Stimulated activated CD8-positive, alpha-beta memory T cell treated with anti-CD3 and anti-CD28 coated beads, Interleukin-4, amount 100 ng/mL, for 24 hours (primary cell): ENCODE measurements at regions not wholly inside any gene's neighbourhood (a gene's known extent, or its start where the extent isn't known, plus 50 kb on each side); places are given as distances from the start of the nearest gene placed in this dataset.

Experiments used
- DNase-seq: peaks from one replicate; pipeline ENCODE4 v3.0.0-alpha.2; 2020; ENCODE audit warnings: low read depth

DNA sequence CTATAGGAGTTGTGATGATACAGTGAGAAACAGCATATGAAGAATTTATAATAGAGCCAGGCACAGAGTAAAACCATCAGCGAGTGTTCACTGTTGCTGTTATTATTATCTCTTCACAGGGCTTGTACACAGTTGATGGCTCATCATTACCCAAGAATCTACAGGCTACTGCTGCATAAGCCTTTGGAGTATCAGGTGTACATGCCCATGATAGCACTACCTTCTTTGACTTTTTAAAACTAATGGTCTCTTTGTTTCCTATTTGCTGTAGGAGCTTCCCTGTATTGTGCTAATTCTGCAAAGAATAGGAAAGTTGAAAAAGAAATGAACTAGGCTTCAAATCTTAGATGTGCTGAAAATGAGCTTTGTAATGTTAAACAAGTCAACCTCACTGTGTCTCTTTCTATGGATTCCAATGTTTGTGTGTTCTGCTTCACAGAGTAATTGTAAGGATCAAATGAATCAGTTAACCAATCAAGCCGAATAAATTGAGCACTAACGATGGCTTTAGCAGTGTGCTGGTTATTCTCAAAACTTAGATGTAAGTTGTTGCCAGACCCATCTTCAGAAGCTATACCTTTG lies 138.8 kb downstream of the TUSC7 start:
- DNase-seq, result no peak

DNA sequence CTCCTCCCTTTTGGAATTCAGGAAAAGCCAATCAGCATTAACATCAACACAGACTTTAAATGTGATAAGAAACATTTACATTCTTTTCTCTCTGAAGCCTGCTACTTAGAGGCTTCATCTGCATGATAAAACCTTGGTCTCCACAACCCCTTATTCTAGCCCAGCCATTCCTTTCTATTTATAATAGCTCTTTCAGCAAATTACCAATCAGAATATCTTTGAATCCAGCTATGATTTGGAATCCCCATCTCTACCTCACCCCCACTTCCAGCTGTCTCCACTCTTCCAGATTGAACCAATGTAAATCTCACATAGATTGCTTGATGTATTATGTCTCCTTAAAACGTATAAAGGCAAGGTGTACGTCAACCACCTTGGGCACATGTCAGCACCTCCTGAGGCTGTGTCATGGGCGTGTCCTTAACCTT lies 139.7 kb downstream of the TUSC7 start:
- DNase-seq, result no peak

DNA sequence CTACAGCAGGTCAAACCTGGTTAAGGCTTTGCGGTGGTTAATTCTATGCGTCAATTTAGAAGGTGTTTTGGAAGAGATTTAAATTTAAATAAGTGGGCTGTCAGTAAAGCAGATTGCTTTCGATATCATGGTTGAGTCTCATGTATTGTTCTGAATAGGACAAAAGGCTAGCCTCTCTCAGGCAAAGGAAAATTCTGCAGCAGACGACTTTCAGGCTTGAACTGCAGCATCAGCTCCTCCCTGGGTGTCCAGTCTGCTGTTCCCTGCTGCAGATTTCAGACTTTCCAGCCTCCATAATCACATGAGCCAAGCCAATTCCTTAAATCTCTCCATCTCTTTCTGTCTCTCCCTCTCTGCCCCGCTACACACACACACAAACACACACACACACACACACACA lies 143.2 kb downstream of the TUSC7 start:
- no peak for DNase-seq

DNA sequence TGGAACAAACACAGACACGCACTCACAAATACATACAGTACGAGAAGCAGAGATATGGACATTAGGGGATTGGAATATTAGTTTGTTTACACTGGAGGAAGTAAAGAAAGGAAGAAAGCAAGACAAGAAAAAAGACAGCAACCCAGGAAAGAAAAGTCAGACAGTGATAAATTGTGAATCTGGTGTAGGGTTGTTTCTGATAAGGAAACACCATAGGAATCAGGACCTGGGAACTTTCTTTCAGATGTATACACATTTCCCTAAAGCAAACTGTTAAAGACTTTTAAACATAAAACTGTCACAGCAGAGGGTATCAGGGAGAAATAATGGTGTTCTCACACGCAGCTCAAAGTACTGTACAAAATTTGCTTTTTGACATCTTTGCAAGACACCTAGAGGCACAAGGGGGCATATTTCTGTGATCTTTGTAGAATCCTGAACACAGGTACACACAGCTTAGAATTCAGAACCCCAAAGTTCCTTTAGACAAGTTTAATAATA lies 153.7 kb downstream of the TUSC7 start:
- DNase-seq, result no peak

DNA sequence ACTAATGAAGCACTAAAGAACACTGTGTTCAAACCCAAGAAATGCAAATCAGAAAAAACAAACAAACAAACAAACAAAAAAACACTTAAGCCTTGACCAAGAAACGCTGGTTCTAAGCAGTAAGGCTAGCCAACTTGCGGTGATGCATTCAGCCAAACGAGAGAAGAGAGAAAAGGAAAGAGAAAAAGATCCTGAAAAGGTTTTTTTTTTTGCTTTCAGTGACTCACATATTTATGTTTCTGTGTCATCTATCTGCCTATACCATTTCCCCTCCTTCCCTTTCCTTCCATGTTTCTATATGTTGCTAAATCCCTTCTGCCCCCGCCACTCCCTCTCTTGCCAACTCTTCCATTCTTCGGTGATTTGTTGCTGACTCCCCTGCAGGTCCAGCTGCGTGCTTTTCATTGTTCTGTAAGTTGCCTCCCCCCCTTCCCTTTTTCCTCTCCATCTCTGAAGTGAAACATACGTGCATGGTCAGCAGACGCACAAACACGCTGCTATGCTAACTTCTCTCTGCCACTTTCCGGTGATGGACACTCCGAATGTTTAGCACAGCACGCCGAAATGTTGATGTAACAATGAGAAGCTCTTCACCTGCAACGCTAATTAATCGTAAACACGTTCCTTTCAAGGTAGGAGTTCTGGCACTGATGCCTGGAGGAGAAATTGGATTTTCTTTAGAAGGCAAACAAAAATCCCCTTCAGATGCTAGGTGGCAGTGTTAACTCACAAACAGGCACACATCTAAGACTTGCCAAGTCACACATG lies 154.4 kb downstream of the TUSC7 start:
- DNase-seq, result no peak

DNA sequence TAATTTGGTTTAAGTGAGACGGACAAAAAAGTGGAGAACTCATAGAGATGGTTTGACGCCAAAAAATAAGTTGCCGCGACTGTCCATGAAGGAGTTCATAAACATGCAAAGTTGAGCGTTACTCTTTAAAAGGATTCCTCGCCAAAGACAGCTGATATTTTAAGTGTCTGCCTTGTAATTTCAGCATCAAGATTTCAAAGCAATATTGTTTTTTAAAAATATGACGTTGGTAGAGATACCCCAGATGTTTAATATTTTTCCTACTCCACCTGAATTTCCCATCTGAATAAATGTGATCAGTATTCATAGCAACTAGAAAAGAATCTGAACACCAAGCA lies 155.0 kb downstream of the TUSC7 start:
- DNase-seq, result no peak

DNA sequence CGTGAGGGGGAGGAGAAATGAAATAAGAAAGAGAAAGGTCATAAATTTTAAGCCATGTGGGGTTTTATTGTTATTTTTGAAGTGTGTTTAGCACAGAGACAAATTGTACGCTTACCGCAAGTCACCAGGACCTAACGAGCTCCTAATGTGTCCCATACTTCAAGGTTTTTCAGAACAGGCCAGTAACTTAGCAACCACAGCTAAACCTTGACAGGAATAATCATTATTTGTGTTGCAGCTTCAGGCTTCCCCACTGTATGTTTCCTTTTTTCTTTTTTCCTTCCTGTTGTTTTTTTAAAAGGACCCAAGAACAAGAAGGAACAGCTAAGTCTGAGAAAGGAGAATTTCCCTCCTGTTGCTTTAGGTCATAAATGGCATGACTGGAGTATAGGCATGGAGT lies 160.8 kb downstream of the TUSC7 start:
- no peak for DNase-seq

DNA sequence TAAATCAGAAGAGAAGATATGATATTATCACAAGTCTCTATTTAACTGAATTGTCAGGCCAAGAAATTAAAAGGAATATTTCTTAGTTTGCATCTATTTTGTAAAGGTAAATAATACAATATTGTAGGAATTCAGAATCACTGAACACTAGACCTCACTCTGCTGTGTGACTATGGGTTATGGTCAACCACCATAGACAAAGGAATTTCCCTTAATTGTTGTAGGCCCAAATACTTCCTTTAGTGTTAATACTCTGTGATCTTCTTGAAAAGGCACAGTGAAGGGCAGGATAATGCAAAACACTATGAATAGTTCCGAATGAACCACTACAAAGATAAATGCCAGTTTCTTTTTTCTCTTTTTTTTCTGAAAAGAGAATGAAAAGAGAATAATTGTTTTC lies 162.3 kb downstream of the TUSC7 start:
- no peak for DNase-seq

DNA sequence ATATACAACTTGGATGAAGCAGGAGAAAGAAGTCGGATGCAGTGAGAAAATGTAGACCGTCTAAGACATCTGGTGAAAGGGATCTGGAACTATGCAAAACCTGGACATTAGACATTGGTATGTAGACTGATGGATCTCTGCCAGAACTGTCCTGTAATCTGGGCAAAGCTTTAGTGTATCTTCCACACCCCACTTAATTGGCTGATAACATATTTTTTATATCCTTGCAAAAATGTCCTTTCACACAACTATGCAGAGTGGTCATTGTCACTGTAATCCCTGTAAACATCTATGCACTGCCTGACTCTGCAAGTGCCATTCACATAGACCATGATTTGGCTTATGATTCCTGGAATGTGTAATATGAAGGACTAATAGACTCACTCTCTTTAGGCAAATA lies 163.1 kb downstream of the TUSC7 start:
- DNase-seq, result no peak

DNA sequence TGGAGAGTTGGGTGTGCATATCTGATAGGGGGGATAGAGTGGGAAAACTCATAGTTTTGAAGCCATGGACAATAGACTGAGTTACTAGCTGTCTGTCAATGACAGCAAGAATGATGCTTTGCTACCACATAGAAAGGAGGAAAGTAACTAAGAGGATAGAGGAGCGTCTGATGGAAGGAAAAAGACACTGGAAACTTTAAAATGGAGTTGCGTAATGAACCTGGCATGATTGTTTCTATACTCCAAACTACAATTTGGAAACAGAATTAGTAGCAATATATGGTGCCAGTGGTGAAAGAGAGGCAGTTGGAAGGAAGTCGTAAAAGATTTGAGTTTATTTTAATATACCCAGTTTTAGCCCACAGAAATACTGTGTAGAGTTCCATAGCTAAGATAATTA lies 163.6 kb downstream of the TUSC7 start:
- no peak for DNase-seq

DNA sequence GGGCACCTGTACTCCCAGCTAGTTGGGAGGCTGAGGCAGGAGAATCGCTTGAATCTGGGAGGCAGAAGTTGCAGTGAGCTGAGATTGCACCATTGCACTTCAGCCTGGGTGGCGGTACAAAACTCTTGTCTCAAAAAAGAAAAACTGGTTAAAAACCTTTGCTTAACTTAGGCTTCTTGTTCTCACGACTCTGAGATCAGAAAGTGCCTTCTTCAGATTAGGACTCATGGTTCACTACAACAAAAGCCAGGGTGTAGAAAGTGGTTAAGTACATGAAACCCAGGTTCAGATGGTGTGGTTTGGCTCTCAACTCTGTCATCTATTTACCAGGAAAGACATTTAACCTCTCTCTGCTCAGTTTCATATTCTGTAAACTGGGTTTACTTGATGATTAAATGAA lies 168.4 kb downstream of the TUSC7 start:
- no peak for DNase-seq

DNA sequence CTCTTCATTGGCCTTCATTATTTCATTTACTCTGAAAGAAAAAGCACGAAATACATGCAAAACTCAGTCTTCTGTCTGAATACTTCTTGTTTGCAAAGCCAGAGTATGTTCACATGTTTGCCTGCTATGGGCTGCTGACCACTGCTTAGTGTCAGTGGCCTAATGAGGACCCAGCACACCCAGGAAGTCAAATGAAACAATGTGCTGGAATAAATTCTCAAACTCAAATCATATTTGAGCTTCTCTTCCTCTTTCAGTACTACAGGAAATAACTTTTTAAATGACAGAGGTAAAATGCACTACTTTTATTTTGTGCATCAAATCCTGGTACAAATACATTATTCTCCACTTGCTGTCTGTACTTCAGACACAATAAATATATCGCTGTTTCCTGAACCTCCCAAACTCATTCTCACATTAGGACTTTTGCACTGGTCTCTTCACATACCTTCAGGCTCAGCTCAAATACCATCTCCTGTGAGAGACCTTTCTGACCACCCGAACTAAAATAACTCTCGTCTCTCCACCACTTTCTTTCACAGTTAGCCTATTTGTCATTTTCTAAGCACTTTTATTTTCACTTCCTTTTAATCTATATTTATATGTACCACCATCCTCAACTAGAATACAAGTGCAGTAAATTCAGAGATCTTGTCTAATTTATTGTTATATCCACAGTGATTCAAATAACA lies 176.8 kb downstream of the TUSC7 start:
- DNase-seq, result no peak

DNA sequence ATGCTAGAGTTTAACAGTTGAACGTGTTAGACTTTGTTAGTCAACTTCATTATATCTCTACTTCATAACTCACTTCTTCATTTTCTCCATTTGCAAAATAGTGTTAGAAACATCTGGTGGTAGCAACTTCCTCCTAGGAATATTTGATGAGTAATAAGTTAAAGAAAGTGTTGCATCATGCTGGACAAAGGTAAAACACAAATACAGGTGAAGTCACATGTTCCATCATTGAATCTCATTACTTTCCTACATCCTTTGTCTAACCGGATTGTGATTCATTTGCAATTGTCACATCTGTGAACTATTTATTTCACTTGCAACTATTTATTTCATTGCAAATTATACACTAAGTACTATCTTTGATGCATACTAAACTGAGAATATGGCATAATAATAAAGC lies 186.5 kb downstream of the TUSC7 start:
- no peak for DNase-seq

DNA sequence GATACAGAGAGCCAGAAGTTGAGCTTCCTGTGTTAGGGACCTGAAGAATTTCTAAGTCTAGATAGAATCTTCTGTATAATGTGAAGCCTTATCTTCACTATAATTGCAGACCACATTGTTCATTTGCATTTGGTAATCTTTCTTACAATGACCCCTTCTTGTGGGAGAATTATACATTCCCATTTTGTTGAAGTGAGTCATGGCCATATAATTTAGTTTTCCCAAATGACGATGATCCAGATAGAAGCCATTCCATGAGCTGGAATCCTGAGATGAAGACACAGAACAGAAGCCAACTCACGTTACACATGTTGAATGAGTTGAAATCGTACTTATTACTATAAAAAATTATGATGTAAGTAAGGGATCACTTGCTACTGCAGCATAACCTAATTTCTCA lies 187.8 kb downstream of the TUSC7 start:
- DNase-seq, result no peak

DNA sequence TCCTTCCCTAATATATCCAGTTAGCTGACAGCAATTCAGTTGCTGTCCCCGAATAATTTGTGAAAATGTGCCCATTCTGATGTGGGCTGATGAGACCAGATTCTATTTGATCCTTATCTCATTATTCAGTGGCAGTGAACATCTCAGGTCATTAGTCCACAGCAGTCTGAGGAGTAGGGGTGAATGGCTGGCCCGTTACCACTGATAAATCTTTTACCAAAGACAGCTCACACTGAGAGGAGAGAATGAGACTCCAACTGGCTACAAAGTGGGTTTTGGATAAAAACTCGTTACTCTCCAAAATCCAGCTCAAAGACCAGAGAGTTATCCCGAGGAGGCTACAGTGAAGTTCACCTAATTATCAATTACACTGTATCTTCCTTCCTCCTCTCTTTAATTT lies 189.7 kb downstream of the TUSC7 start:
- DNase-seq, result no peak

DNA sequence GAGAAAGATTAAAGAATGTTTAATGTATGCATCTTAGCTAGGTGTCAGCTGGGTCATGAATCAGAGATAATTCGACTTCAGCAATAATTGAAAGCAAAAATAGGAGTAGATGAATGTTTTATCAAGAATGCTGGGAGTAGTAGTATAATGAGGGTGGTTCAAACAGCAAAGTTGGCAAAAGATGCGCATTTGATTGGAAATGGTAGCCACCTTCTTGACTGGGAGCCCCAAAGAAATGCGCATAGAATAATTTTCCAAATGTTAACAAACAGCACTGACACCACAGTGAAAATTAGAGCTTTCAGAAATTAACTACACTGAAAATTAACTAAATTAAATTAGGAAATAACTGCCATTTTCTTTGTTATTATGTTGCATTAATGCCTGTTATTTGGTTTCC lies 195.8 kb downstream of the TUSC7 start:
- no peak for DNase-seq

DNA sequence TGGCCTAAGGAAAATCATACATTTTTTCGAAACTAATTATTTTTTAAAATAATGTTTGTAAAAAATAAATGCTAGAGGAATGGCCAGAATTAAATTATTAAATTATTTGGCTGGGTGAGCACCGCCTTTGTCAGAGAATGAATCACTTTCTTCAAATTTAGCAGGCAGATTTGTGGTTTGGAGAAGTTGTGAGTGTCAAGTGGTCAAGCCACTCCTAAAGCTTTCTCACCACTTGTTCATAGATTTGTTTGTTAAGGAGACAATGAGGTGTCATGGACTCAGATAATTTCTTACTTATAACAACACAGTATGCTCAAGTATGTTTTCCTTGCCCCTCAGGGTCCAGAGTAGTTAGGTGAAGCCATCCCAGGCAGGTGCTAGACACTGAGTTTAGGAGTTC lies 196.2 kb downstream of the TUSC7 start:
- no peak for DNase-seq

DNA sequence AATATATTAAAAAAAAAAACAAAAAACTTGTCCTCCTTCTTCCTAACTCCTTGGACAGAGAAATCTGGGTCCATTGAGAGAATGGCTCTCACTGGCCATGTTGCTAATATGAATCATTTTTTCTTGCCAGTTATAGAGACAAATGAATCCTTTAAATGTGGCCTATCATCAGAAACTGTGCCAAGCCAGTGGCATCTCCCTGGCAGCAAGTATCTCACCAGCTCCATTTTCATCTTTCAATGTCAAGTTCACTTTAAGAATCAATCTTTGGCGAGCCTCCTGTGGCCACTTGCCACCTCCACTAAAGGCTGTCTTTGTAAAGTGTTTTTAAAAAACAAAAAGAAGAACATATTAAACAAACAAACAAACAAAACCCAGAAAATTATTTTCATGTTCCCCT lies 202.5 kb downstream of the TUSC7 start:
- no peak for DNase-seq

DNA sequence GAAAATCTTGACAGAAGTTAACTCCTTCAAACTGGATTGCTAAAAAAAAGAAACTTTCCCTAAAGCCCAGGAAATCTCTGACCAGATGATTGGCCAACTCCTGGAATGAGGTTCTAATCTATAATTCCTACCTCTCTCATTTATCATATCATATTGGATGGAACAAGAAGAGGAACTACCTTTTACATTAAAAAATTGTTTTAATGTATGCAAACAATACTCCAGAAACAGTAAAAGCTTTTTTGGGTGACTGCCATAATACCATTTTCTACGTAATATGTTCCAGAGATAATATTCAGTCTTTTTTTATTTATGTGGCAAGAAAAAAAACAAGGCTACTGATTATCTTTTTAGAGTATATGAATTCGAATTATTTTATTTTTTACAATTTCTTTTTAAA lies 204.4 kb downstream of the TUSC7 start:
- DNase-seq, result no peak

DNA sequence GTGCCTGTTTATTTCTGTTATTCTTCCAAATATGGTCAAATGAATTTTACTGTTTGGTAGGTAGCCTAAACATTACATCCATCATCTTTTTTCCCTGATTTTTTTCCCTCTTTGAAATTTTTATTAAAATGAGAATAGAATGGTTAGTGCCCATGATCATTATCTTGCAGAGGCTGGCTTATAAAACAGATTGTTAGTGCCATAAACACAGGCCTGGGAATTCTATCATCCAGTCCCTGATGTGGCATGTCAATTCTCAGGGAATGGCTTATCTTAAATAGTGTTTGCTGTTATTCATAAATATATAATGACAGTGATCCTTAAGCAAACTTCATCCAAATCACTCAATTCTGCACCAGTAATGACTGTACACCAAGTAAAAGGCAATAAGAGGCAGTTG lies 207.3 kb downstream of the TUSC7 start:
- no peak for DNase-seq

DNA sequence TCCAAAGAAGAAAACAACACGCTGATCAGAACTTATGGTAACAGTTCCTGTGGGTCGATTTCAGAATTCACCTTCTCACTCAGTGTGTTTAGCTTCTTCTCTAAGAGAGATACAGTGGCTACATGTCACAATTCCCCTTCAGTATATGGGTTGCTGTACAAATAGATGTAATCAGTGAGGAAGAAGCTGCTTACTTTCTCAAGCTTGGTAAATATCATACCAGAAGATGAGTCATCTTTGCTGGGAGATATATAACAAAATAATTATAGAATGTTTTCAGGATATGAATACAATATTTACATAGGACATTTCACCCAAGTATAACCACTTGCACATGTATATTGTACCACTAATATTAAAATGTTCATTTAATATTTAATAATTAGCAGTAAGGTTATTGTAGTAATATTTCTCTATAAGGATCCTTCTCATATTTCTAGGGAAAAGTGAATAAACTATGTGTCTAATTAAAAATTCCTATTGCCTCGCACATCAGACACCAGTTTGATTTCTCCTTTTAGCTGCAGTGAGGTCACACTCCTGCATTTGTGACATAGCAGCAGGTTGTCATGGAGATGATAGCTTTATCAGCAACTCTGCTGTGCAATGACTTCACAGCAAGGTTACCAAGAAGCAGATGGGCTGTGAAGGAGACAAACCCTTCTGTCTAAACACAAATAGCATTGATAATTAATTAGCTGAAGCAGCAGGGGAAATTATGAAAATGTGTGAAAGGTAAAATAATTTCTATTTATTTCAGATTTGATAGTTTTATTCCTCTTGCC lies 211.4 kb downstream of the TUSC7 start:
- no peak for DNase-seq

DNA sequence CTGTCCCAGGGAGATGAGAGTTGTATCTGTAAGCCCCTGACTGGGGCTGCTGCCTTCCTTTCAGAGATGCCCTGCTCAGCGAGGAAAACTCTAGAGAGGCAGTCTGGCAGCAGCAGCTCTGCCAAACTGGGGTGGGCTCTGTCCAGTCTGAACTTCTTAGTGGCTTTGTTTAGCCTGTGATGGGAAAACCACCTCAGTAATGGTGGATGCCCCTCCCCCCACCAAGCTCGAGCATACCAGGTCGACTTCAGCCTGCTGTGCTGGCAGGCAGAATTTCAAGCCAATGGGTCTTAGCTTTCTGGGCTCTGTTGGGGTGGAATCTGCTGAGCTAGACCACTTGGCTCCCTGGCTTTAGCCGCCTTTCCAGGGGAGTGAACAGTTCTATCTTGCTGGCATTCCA lies 218.3 kb downstream of the TUSC7 start:
- no peak for DNase-seq
